MCF 10A (cell line): ENCODE measurements at regions not wholly inside any gene's neighbourhood (a gene's known extent, or its start where the extent isn't known, plus 50 kb on each side); places are given as distances from the start of the nearest gene placed in this dataset.
A peak's percentile ranks its signal among the peaks of the same experiment; 100 is the strongest.

Experiments used
- BruUV-seq: library from RNA; stranded (reverse); fragments of 400-500 nt; replicated peaks from 2 replicates; lab custom pipeline; 2021; lab: Mats Ljungman, UMichigan
- CTCF ChIA-PET: fragments of 300-600 bp; sonication (Branson Sonifier 250); formaldehyde crosslinking; extraction: SDS; loops from one replicate; lab custom pipeline; 2021; ENCODE audit warnings: antibody characterized with exemption, inconsistent platforms; lab: Yijun Ruan, JAX
- POLR2A ChIA-PET: fragments of 300-600, 350-650 bp; sonication (Branson Sonifier 250); formaldehyde crosslinking; extraction: SDS; loops from one replicate; lab custom pipeline; 2020; ENCODE audit warnings: antibody characterized with exemption, inconsistent platforms; lab: Yijun Ruan, JAX
- DNase-seq: peaks from one replicate; pipeline ENCODE4 v3.0.0-alpha.2; 2018; ENCODE audit not compliant: unreplicated experiment
- H3K27ac Mint-ChIP-seq: one replicate; pipeline ENCODE4 v1.8.0; 2022; ENCODE audit warnings: mild to moderate bottlenecking, low read depth, mixed read lengths; ENCODE audit not compliant: unreplicated experiment
- H3K27me3 Mint-ChIP-seq: one replicate; pipeline ENCODE4 v1.8.0; 2022; ENCODE audit warnings: mixed read lengths; ENCODE audit not compliant: insufficient read depth, unreplicated experiment
- H3K36me3 Mint-ChIP-seq: one replicate; pipeline ENCODE4 v1.8.0; 2022; ENCODE audit warnings: mild to moderate bottlenecking, moderate library complexity, mixed read lengths; ENCODE audit not compliant: insufficient read depth, unreplicated experiment
- H3K4me1 Mint-ChIP-seq: one replicate; pipeline ENCODE4 v1.8.0; 2022; ENCODE audit warnings: mixed read lengths; ENCODE audit not compliant: insufficient read depth, unreplicated experiment
- H3K4me3 Mint-ChIP-seq: one replicate; pipeline ENCODE4 v1.8.0; 2022; ENCODE audit warnings: mild to moderate bottlenecking, moderate library complexity, mixed read lengths; ENCODE audit not compliant: unreplicated experiment
- H3K9me3 Mint-ChIP-seq: one replicate; pipeline ENCODE4 v1.8.0; 2022; ENCODE audit warnings: mixed read lengths; ENCODE audit not compliant: unreplicated experiment
- CTCF ChIP-seq: fragments of 200-600 bp; IDR thresholded peaks from one replicate; pipeline ENCODE4 v1.8.0; 2022; ENCODE audit warnings: antibody characterized with exemption, mild to moderate bottlenecking; ENCODE audit not compliant: unreplicated experiment
- intact Hi-C: fragments of 100-400 bp; cut with micrococcal nuclease; formaldehyde crosslinking; loops from 2 replicates; pipeline ENCODE4 v1.14.1; 2022

DNA sequence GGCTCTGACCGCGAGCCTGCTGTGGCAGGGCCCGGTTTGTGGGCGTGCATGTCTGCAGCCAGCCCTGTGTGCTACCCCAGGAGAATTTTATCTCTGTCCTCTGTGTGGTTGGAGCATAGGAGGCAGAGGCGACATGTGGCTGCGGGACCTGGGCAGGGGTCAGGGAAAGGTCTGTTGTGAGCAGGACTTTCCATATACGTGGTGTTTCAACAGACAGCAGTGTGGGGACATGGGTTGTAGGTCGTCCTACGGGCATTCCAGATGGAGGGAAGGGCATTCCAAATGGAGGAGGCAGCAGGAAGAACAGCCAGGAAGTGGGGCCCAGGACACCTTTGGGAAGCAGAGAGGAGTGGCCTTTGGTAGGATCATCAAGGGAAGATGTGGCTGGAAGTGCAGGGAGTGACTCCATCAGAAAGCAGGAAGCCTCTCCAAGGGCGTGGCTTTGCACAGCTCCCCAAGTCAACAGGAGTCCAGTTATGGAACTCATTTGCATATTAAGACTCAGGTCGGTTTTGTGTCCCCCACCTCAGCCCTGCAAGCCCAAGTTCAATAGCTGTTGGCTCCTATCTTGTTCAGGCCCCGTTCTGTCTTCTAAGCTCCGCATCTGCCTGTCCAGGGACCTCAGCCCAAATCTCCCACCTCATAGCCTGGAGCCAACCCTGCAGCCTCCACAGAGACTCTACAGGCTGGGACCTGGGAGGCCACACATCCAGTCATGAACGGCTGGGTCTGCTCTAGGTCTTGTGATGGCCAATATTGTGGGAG lies 309.1 kb downstream of the MATN1 start:
- DNase-seq, result no peak
- no peaks in the 10 kb centered on the region for H3K36me3 Mint-ChIP-seq
- ChIA-PET POLR2A (interaction anchor here (0.7 kb wide), 1 partner anchor 356 kb away, joined by 3 read pairs; no protein-coding TSS in a partner anchor), CTCF (interaction anchor here (1.6 kb wide), 1 partner anchor 34 kb away, joined by 5 read pairs; no protein-coding TSS in a partner anchor)
- H3K27me3 Mint-ChIP-seq, result peaks cover 13% of the 10 kb centered on the region
- no peak overlapping the region for H3K27ac Mint-ChIP-seq
- BruUV-seq, result no TSS peak
- H3K4me3 Mint-ChIP-seq, result no peak overlapping the region
- no peak for TF ChIP-seq CTCF
- H3K4me1 Mint-ChIP-seq, result no peaks in the 10 kb centered on the region
- intact Hi-C loops, result no loop called here
- H3K9me3 Mint-ChIP-seq, result no peaks in the 10 kb centered on the region

DNA sequence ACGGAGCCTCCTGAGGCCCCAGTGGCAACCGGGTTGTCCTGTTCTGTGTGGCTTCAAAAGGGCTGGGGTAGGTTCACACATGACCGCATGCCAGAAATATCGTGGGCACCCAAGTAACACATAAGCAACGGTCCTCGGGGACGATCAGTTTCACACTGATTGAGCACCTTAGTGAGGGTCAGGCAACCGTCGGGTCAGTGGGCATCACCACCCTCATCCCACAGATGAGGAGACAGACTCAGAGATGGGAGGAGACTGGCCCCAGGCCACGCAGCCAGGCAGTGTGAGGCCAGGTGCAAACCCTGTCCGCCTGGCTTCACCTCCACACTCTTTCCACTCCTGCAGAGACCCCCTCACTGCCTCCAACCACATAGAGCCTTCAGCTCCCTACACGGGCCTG lies 309.8 kb downstream of the MATN1 start:
- CTCF ChIA-PET, result no interaction called here
- Mint-ChIP-seq H3K27me3 (peaks cover 13% of the 10 kb centered on the region), H3K36me3 (no peaks in the 10 kb centered on the region), H3K9me3 (no peaks in the 10 kb centered on the region), H3K27ac (no peak overlapping the region), H3K4me1 (no peaks in the 10 kb centered on the region), H3K4me3 (no peak overlapping the region)
- no peak for TF ChIP-seq CTCF
- no TSS peak for BruUV-seq
- DNase-seq, result no peak
- intact Hi-C loops, result no loop called here
- POLR2A ChIA-PET, result no interaction called here

GRCh38 chr1:30413111-30413440 lies 310.3 kb downstream of the MATN1 start:
- Mint-ChIP-seq H3K27ac (no peak overlapping the region), H3K36me3 (no peaks in the 10 kb centered on the region), H3K27me3 (peaks cover 13% of the 10 kb centered on the region), H3K9me3 (no peaks in the 10 kb centered on the region), H3K4me1 (no peaks in the 10 kb centered on the region), H3K4me3 (no peak overlapping the region)
- ChIA-PET POLR2A (no interaction called here), CTCF (no interaction called here)
- intact Hi-C loops, result no loop called here
- no peak for DNase-seq
- no TSS peak for BruUV-seq
- TF ChIP-seq CTCF, result no peak

- TF ChIP-seq CTCF, result no peak
These were observed 310.9 kb downstream of the MATN1 start for GRCh38 chr1:30412241-30413110.

More at GRCh38 chr1:30412241-30413110, 310.9 kb downstream of the MATN1 start:
- no peaks in the 10 kb centered on the region for H3K4me1 Mint-ChIP-seq
- ChIA-PET POLR2A (no interaction called here), CTCF (no interaction called here)
- no peak overlapping the region for H3K4me3 Mint-ChIP-seq
- no peak overlapping the region for H3K27ac Mint-ChIP-seq
- intact Hi-C loops, result no loop called here
- peaks cover 13% of the 10 kb centered on the region for H3K27me3 Mint-ChIP-seq
- peak; percentile 8 for DNase-seq
- BruUV-seq, result no TSS peak
- H3K36me3 Mint-ChIP-seq, result no peaks in the 10 kb centered on the region
- no peaks in the 10 kb centered on the region for H3K9me3 Mint-ChIP-seq
